NCI-H526 treated with DMSO at 0.1 percent for 48 hours (cell line): ENCODE measurements at regions not wholly inside any gene's neighbourhood (a gene's known extent, or its start where the extent isn't known, plus 50 kb on each side); places are given as distances from the start of the nearest gene placed in this dataset.
"Not testable (repeated sequence)": the region's sequence is repeated elsewhere in the genome, so short reads cannot be mapped to it uniquely, and the experiment has no call there.

Source experiments
- DNase-seq: peaks from one replicate; lab custom pipeline; 2025; lab: John Stamatoyannopoulos, UW

DNA sequence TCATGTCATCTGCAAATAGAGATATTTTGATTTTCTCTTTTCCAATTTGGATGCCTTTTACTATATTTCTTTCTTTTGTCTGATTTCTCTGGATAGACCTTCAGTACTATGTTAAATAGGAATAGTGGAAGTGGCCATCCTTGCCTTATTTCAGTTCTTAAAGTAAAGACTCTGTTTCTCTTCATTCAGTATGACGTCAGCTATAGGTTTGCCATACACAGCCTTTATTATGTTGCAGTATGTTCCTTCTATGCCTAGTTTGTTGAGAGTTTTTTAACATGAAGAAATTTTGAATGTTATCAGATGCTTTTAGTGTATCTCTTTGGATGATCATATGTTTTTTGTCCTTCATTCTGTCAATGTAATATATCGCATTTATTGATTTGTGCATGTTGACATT is 566.7 kb upstream of the ROBO1 start:
- no peak for DNase-seq

DNA sequence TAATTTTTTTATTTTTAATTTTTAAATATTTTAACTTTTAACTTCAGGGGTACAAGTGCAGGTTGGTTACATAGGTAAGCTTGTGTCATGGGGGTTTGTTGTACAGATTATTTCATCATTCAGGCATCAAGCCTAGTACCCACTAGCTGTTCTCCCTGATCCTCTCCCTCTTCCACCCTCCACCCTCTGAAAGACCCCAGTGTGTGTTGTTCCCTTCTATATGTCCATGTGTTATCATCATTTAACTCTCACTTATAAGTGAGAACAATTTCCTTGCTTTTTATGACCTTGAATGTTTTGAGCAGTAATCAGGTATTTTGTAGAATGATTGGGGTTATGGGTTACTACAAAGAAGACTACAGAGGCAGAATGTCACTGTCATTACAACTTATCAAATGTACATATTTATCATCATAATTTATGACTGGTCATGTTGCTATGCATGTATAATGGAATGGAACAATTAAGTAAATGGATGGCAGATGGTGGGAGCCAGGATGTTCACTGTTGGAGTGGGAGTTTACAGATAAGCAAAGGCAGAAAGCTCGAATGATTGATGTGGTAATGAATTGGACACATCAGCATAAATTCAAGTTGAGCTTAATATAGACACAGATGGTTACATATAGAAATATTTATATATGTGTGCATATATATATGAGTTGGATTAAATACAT is 563.8 kb upstream of the ROBO1 start:
- no peak for DNase-seq

DNA sequence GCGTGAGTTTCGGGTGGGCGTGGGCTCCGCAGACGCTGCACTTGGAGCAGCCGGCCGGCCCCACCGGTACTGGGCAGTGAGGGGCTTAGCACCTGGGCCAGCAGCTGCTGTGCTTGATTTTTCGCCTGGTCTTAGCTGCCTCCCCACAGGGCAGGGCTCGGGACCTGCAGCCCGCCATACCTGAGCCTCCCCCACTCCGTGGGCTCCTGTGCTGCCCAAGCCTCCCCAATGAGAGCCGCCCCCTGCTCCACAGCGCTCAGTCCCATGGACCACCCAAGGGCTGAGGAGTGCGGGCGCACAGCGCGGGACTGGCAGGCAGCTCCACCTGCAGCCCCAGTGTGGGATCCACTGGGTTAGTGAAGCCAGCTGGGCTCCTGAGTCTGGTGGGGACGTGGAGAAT is 546.7 kb upstream of the ROBO1 start:
- DNase-seq = not testable (repeated sequence)

DNA sequence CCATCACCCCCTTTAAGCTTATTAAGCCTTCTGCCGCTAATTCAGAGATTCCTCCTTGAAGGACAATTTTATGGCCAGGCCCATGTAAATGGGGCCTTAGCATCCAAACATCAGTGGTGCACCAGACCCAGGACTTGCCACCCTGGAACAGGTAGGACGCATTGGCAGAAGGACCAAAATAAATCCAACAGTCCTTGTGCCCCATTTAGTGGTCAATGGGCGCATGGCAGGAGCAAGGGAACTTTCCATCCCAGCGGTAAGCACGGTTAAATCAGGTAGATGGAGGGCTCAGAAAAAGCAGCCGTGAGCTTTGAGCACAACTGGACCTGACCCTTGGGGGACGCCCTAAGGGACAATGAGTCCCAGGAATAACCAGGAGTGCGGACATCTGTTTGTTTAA is 540.8 kb upstream of the ROBO1 start:
- no peak for DNase-seq

DNA sequence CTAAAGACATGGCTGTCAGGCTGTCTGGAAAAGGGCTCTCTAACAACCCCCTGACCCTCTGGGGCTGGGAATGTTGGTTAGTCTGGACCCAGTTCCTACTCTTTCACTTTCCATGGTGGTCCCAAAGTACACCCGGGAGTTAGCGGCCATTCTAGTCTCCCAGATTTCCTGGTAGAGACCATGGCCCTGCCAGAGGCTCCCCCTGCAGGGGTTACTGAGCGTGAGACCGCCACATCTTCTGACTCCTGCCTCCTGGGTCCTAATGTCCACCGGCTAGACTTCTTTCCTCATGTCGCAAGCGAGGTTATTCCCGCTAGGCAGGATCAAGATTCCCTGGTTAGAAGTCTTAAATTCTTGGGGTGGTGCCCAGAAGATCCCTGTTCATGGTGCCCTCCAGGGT is 540.0 kb upstream of the ROBO1 start:
- DNase-seq = no peak

DNA sequence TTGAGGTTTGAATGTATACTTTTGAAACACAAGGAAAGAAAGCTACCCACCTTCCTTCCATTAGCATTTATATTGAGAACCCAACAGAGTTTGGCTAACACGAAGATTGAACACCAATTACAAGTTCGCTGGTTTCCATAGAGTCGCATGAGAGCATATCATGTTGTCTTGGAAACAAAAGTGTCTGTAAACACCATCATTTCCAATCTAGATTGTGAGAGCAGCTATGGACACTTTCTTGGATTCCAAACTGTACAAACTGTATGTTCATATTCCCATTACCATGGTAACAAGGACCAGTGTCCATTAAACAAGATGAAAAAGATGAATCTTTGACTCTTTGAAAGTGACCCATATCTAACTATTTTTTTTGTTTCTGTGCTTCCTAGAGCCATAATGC is 529.9 kb upstream of the ROBO1 start:
- DNase-seq = no peak

DNA sequence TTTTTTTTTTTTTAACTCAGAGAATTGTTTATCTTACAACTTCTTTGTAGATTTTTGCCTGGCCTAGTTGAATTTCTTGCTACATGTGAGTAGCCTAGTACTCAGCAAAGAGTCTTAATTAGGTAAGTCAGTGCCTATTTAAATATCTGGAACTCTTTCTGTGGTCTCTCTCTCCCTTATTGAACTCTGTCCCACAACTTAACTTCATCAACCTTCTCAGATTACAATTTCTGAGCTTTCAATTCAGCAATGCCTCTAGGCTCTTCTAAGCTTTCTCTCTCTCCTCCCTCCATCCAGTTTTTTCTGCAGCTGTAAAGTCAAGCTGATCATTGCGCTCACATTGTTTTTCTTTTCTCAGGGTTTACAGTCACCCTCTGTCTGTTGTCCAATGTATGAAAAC is 517.6 kb upstream of the ROBO1 start:
- no peak for DNase-seq

DNA sequence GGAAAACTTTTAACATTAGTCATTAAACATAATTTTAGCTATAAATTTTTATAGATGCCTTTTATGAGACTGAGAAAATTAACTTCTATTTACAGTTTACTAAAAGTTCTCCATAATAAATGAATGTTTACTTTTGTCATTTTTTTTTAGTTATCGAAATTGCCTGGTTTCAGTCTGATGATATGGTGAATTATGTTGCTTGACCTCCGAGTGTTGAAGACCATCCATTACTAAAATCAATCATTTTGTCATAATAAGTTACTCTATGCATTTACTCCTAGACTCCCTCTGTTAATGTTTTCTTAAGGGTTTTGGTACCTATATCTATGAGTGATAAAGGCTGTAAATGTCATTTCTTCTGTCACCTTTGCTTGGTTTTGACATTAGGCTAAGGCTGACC is 516.0 kb upstream of the ROBO1 start:
- DNase-seq = no peak

DNA sequence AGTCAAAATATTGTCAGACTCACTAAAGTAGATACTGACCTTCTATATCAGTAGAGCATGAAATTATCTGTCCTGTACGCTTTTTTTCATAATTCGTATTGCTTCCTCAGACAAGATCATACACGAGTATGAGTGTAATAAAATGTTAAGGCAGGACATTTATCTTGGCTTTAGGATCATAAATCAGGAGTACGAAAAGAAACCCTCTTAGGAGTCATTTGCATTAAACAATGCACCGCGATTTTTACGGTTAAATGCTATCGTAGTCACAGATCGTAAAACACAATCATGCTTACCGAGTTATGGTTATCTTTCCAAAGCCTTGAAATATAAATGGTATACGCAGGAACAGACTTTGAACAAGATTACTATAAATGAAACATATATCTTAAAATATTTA is 510.3 kb upstream of the ROBO1 start:
- DNase-seq = no peak

DNA sequence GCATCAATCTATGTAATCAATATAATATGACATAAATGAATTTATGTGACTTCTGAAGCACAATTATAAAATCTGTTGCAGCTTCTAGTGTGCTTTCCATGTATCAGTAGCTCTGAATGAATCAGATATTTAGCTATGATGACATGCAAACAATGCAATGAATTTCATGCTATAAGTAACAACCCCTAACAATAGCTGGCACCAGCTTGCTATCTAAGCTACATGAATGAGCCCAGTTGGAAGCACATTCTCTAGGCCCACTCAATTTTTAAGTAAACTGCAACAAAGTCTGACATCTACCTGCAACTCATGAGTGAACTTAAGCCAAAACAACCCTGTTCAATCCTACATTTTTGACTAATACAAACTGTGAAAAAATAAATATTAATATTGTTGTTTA is 507.3 kb upstream of the ROBO1 start:
- DNase-seq = no peak

DNA sequence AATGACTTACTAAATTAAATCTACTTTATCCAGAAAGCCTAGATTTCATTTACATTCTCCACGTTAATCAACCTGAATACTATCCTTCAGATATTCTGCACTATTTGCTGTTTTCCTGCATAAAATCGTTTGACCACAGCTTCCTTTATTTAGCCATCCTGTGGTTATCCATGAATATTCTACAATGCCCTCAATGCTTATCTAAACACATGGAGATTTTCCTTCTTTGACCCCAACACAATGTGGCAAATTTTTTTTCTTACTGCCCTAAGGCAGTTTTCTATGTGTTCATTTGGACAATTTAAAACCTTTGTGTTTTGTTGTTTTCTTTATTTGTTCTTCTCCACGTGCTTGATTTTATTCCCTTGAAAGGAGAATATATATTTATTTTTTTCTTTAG is 495.5 kb upstream of the ROBO1 start:
- no peak for DNase-seq

DNA sequence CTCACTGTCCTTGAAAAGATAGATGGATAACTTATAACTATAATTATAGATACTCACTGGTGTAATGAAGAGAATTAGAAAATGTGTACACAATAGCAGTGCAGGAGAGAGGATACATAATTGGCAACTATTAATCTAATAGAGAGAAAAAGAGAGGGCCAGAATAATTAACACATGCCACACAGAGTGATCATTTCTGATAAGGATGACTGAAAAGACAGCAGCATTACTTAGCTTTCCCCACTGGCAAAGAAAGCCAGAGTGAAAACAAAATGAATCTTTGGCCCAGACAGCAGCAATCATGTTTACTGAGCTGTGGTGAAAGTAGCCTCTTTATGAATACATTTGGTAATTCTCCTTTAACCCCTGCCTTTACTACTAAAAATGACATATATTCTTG is 493.3 kb upstream of the ROBO1 start:
- no peak for DNase-seq

DNA sequence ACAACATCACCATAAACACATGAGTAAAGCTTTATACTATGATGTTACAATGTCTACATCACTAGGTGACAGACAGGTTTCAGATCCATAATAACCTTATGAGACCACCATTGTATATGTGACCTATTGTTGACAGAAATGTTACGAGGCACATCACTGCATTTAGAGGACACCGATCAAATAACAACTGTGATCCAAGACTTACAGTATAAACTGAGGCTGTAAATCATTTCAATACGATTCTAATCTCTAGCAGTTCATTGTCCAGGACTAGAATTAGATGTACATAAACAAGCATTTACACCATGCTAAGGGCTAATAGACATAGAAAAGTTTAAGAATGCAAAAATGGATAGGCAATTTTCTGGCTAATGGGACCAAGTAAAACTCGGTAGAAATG is 491.9 kb upstream of the ROBO1 start:
- no peak for DNase-seq

DNA sequence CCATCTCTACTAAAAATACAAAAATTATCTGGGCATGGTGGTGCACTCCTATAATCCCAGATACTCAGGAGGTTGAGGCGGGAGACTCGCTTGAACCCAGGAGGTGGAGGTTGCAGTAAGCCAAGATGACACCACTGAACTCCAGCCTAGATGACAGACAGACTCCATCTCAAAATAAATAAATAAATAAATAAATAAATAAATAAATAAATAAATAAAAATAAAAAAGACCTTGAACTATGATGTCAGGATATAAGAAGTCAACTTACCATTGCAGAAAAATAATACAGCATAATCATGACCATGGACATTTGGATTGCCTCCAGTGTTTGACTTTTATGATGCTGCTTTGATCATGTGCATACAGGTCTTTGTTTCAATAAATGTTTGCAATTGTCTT is 484.3 kb upstream of the ROBO1 start:
- DNase-seq = no peak

DNA sequence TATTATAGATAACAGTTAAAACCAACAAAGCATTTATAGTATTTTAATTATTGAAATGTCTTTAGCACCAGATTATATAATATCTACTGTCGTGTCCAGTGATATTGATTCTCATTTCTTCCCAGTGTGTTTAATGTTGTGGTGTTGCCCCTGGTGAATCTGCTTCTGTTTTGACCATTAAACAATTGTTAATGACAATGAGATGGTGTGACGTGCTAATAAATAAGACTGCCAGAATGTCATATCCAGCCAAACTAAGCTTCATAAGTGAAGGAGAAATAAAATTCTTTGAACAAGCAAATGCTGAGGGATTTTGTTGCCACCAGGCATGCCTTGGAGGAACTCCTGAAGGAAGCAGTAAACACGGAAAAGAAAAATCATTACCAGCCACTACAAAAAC is 480.0 kb upstream of the ROBO1 start:
- no peak for DNase-seq

DNA sequence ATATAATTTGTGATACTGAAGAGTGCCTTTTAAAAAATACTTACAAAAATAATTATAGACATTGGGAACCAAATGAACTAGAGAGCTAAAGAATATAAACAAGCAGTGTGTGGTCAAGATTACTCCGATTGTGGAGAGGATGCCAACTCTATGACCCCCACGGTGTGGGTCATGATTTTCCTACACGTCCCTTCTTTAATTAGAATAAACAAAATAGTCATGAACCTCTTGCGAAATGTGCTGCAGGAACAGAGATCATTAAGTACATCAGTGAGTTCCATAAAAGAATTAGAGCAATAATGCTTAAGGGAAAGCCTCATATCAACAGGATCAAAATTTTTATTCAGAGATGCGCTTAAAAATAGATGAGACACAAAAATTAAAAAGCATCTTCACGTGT is 476.6 kb upstream of the ROBO1 start:
- DNase-seq = no peak

DNA sequence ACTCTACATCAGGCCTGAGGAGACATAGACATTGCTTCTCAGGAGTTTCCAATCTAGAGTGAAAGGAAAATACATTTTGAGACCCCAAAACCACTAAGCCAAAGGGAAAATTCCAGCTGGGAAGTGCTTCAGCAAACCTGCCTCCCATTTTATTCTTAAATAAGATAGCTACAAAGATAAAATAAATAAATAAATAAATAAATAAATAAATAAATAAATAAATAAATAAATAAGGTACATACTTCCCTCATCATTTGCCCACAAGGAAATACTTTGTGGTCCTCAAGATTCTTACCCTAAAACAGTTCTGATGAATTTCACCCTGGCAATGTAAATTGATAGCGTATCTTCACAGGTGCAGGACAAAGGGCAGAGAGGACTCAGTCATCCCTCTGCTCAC is 474.0 kb upstream of the ROBO1 start:
- no peak for DNase-seq

DNA sequence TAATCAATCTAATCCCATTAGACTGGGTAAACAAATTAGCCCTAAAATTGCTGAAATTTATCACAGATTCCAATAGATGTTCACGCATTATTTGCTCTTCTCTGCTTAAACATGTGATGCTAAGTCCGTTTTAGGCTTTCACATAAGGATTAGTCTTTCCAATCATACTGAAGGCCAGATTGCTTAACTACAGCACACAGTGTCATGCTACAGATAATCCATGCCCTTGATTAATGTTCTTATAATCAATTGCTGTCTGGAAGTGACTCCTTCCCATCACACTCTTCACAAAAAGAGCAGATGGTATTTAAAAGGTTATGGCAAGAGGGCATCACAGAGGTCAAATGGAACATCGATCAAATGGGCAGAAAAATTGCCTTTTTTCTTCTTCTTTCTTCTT is 471.5 kb upstream of the ROBO1 start:
- no peak for DNase-seq

DNA sequence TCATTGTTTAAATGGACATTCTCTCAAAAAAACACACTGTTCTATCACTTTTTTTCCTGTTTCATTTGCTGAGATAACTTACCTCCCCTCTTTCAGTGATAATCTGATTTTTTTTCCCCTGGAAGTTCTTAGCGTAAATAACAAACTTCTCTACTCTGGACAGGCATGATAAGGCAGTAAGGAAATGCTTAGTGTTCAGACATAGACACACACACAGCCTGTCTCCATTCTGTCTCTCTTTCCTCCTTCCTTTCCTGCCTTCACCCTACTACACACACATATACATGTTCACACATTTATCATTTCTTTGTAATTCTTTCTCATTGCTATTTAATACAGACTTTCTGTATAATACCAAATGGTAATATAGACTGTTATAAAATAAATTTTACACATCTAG is 470.8 kb upstream of the ROBO1 start:
- DNase-seq = no peak

DNA sequence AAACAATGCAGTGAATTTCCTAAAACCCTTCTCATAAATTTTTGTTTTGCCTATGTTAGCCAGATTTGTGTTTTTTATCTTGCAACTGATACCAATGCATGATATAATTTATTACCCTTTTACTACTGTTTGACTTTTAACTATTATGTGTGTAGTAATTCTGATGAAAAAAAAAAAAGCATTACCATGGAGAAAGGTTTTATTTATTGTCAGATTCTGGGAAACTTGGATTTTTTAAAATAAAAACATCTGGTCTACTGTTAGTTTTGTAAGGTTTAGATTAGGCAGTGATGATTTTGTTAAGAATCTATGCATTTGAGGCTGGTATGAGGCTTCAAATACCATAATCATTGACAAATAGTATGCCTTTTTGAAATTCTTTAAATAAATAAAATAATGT is 470.4 kb upstream of the ROBO1 start:
- DNase-seq = no peak

DNA sequence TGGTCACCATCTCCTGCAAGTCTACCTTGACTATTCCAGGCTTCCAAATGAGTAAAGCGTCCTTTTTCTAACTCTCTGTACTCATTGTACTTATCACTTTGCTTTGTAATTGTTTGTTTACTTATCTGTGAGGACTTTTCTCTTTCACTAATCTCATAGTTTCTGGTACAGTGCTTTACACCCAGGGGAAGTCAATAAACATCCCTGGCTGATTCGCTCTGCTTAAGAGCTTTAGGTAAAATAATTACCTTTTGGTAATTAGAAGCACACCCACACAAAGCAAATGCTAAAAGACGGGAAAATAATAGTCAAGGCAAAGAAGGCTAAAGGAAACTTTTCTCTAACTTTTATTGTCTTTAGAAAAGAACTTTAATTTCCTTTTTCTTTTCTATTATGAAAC is 466.9 kb upstream of the ROBO1 start:
- no peak for DNase-seq

DNA sequence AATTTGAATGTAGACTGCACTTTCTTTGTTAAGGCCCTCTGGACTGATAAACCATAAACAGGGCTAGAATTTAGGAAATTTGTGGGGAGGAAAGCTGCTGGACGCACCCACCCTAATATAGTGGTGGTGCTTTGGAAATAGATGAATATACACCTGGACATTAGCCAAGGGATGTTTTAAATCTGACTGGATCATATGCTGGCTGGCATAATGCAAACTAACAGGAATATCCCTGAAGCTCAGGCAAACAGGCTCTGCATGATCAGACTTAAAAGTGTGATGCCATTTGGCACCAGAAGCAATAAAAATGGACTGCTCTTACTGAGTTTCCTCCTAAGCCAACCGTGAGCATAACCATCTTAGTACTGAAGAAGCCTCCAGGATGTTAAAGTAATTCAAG is 465.8 kb upstream of the ROBO1 start:
- DNase-seq = no peak

DNA sequence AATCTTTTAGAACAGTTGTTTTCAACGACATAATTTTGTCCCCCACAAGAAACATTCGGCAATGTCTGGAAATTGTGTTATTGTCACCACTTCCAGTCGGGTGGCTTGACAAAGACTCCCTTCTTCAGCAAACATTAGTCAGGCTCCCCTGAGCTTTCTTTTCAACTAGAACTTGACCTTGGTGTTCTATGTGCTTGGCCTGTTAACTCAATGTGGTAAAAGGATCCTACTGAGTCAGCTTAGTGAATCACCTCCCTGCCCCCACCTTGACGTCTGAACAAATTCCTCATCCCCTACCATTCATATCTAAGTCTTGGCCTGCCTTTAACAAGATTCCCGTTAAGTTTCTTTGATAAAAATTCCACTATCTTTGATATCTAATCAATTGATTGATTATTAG is 465.0 kb upstream of the ROBO1 start:
- DNase-seq = no peak

DNA sequence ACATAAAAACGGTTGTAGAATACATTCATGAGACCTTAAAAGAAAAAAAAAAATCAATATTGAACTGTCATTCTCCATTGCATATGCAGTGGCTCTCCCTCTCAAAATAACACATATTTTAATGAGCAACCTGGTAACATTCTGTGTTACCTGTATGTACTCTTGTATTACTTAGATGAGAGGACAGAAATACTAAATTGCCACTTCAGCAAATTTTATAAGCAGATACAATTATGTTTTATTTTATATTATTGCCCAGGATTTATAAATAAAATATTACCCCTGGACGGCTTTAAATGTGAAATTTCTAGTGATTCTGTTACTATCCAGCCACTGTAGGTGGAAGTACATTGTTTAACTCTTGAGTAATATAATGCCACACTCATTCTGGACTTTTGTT is 463.2 kb upstream of the ROBO1 start:
- no peak for DNase-seq

DNA sequence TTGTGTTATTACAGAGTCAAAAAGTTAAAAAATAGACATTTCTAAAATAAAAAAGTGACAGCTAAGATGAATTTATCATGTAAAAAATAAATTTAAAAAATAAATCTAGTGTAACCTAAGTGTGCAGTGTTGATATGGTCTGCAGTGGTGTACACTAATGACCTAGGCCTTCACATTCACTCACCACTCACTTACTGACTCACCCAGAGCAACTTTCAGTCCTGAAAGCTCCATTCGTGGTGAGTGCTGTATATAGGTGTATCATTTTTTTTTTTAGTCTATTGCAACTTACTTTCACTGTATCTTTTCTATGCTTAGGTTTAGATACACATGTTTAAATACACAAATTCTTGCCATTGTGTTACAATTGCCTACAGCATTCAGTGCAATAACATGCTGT is 459.4 kb upstream of the ROBO1 start:
- no peak for DNase-seq
